ENCODE measurements at regions not wholly inside any gene's neighbourhood (a gene's known extent, or its start where the extent isn't known, plus 50 kb on each side); places are given as distances from the start of the nearest gene placed in this dataset.
"Not testable (repeated sequence)": the region's sequence is repeated elsewhere in the genome, so short reads cannot be mapped to it uniquely, and the experiment has no call there.

GRCh38 chr12:5096241-5096924, 52.7 kb downstream of the KCNA5 start:
- DNase-seq (ENCODE audit: low spot score): peak; percentile 71

- DNase-seq (ENCODE audit: low spot score): no peak
Measured at GRCh38 chr12:5097786-5098185, 54.1 kb downstream of the KCNA5 start.

GRCh38 chr12:5099136-5099535, 55.5 kb downstream of the KCNA5 start:
- DNase-seq (ENCODE audit: low spot score): no peak

GRCh38 chr12:5099591-5099990, 55.9 kb downstream of the KCNA5 start:
- no peak for DNase-seq (ENCODE audit: low spot score)

GRCh38 chr12:5101686-5102085, 58.0 kb downstream of the KCNA5 start:
- DNase-seq (ENCODE audit: low spot score): no peak

GRCh38 chr12:5102261-5102789, 58.6 kb downstream of the KCNA5 start:
- peak; percentile 88 for DNase-seq (ENCODE audit: low spot score)

GRCh38 chr12:5102806-5103205, 59.1 kb downstream of the KCNA5 start:
- DNase-seq (ENCODE audit: low spot score): peak; percentile 34

GRCh38 chr12:5110345-5110744, 66.7 kb downstream of the KCNA5 start:
- no peak for DNase-seq (ENCODE audit: low spot score)

GRCh38 chr12:5114436-5114835, 70.8 kb downstream of the KCNA5 start:
- DNase-seq (ENCODE audit: low spot score): no peak

- DNase-seq (ENCODE audit: low spot score): not testable (repeated sequence)
Measured at GRCh38 chr12:5121784-5122183, 78.1 kb downstream of the KCNA5 start.

- not testable (repeated sequence) for DNase-seq (ENCODE audit: low spot score)
Measured at GRCh38 chr12:5122256-5122831, 78.7 kb downstream of the KCNA5 start.

GRCh38 chr12:5123921-5124320, 80.2 kb downstream of the KCNA5 start:
- peak; percentile 53 for DNase-seq (ENCODE audit: low spot score)

- no peak for DNase-seq (ENCODE audit: low spot score)
Measured at GRCh38 chr12:5124401-5124800, 80.7 kb downstream of the KCNA5 start.

- no peak for DNase-seq (ENCODE audit: low spot score)
Measured at GRCh38 chr12:5134861-5135525, 91.3 kb downstream of the KCNA5 start.

- DNase-seq (ENCODE audit: low spot score): peak; percentile 62
Measured at GRCh38 chr12:5138256-5138655, 94.6 kb downstream of the KCNA5 start.

- DNase-seq (ENCODE audit: low spot score): peak; percentile 39
Measured at GRCh38 chr12:5138845-5139244, 95.2 kb downstream of the KCNA5 start.

- no peak for DNase-seq (ENCODE audit: low spot score)
Measured at GRCh38 chr12:5139751-5140150, 96.1 kb downstream of the KCNA5 start.

GRCh38 chr12:5140190-5140589, 96.5 kb downstream of the KCNA5 start:
- no peak for DNase-seq (ENCODE audit: low spot score)

- no peak for DNase-seq (ENCODE audit: low spot score)
Measured at GRCh38 chr12:5148880-5149279, 105.2 kb downstream of the KCNA5 start.

- no peak for DNase-seq (ENCODE audit: low spot score)
Measured at GRCh38 chr12:5154091-5154490, 110.4 kb downstream of the KCNA5 start.

- DNase-seq (ENCODE audit: low spot score): no peak
Measured at GRCh38 chr12:5155866-5156265, 112.2 kb downstream of the KCNA5 start.

GRCh38 chr12:5160827-5161226, 117.1 kb downstream of the KCNA5 start:
- no peak for DNase-seq (ENCODE audit: low spot score)

- no peak for DNase-seq (ENCODE audit: low spot score)
Measured at GRCh38 chr12:5163661-5164060, 120.0 kb downstream of the KCNA5 start.
